GM18873 (cell line): ENCODE measurements at regions not wholly inside any gene's neighbourhood (a gene's known extent, or its start where the extent isn't known, plus 50 kb on each side); places are given as distances from the start of the nearest gene placed in this dataset.

ENCODE experiments used
- ATAC-seq: cut with Tn5 transposase; IDR thresholded peaks from one replicate; pipeline ENCODE4 v1.9.1; 2021; ENCODE audit warnings: mild to moderate bottlenecking, moderate library complexity, moderate number of reproducible peaks; ENCODE audit not compliant: unreplicated experiment, low FRiP score

- no peak for ATAC-seq
These were observed 50.6 kb upstream of the IKZF2 start for GRCh38 chr2:213202011-213202410.

GRCh38 chr2:213205944-213206343 lies 54.5 kb upstream of the IKZF2 start:
- ATAC-seq = no peak

GRCh38 chr2:213213186-213213585 lies 61.8 kb upstream of the IKZF2 start:
- ATAC-seq = no peak

GRCh38 chr2:213214209-213214608 lies 62.8 kb upstream of the IKZF2 start:
- no peak for ATAC-seq

GRCh38 chr2:213216461-213216860 lies 65.0 kb upstream of the IKZF2 start:
- no peak for ATAC-seq

- ATAC-seq = no peak
These were observed 64.4 kb upstream of the SPAG16 start for GRCh38 chr2:213219816-213220215.

- ATAC-seq = no peak
These were observed 63.2 kb upstream of the SPAG16 start for GRCh38 chr2:213220967-213221603.

- ATAC-seq = no peak
These were observed 62.3 kb upstream of the SPAG16 start for GRCh38 chr2:213221957-213222356.

GRCh38 chr2:213224366-213224765 lies 59.9 kb upstream of the SPAG16 start:
- ATAC-seq = no peak

GRCh38 chr2:213225866-213226265 lies 58.4 kb upstream of the SPAG16 start:
- no peak for ATAC-seq

GRCh38 chr2:213227458-213227857 lies 56.8 kb upstream of the SPAG16 start:
- ATAC-seq = peak; percentile 94

- no peak for ATAC-seq
These were observed 55.6 kb upstream of the SPAG16 start for GRCh38 chr2:213228638-213229037.

GRCh38 chr2:213229814-213230213 lies 54.5 kb upstream of the SPAG16 start:
- no peak for ATAC-seq

GRCh38 chr2:213231966-213232365 lies 52.3 kb upstream of the SPAG16 start:
- no peak for ATAC-seq

GRCh38 chr2:213232649-213233437 lies 51.4 kb upstream of the SPAG16 start:
- ATAC-seq = peak; percentile 95

GRCh38 chr2:213233438-213234330 lies 50.6 kb upstream of the SPAG16 start:
- ATAC-seq = no peak
